Fibroblast of skin of right biceps (primary cell): ENCODE measurements at regions not wholly inside any gene's neighbourhood (a gene's known extent, or its start where the extent isn't known, plus 50 kb on each side); places are given as distances from the start of the nearest gene placed in this dataset.
A peak's percentile ranks its signal among the peaks of the same experiment; 100 is the strongest.

ENCODE experiments used
- DNase-seq: peaks from one replicate; pipeline ENCODE4 v3.0.0-alpha.2; 2013

DNA sequence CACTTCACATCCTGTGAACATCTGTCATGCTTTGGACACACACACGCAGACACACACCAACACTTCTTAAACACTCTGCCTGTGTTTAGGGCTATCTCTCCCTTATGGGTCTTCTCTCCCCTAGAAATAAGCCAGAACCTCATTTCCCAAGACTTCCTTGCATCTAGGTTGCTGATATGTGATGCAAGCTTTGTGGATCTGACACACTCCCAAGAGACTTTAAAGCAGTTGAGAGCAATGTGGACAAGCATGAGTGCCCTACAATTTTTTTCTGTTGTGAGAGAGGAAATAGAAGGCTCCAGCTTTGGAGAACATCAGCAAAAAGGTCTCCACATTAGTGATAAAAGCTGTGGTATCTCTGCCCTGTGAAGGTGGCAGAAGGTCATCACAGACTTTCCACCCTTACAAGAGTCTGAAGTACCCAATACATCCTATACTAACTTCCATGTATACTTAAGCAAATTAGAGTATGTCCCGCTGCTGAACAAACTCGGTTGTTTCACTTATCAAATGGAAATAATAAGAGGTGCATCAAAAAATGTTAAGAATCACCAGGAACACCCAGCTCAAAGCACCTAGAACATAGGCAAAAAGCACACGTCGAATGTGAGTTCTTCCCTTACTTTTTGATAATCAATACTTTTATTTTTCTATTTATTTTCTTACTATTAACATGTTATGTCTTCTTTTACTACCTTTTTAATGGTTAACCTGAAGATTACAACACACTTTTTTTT, 267.6 kb downstream of the SETD4 start:
- no peak for DNase-seq

DNA sequence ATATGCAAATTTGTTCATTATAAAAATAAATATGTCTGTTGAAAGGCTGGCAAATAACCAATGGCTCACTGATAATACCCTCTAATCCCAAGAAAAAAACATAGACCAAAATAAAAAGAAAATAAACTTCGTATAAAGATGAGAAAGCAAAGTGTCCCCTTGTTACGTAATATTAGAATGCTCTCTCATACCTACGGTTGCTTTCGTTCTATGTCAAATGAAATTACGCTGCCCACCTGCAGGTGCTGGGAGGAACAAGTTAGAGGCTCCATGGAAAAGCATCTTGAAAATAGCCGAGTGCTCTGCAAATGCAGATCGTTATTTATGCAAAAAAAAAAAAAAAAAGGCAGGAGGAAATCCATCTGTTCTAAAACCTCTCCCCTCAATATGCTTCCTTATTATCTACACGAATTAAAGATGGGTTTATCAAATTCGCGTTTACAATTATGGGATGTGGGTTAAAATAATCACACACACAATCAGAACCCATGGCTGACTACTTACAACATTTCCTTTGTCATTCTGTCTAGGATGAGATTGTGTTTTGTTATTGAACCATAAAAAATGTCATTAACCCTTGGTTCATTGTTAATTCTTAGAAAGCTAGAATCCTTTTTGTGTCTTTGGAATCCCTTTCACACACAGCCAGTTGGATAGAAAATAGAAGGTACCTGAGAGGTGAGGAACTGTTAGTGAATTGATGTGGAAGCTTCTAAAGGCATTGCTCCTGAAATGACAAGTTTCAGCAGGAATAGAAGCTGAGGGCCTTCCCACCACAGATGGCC, 268.6 kb downstream of the SETD4 start:
- no peak for DNase-seq

- peak; percentile 30 for DNase-seq
Observed at GRCh38 chr21:35783721-35784120, 276.6 kb downstream of the SETD4 start.

GRCh38 chr21:35782667-35783066, 277.7 kb downstream of the SETD4 start:
- DNase-seq = no peak

- DNase-seq = no peak
Observed at GRCh38 chr21:35780983-35781382, 279.3 kb downstream of the SETD4 start.

GRCh38 chr21:35779690-35780570, 280.4 kb downstream of the SETD4 start:
- DNase-seq = peak; percentile 100

DNA sequence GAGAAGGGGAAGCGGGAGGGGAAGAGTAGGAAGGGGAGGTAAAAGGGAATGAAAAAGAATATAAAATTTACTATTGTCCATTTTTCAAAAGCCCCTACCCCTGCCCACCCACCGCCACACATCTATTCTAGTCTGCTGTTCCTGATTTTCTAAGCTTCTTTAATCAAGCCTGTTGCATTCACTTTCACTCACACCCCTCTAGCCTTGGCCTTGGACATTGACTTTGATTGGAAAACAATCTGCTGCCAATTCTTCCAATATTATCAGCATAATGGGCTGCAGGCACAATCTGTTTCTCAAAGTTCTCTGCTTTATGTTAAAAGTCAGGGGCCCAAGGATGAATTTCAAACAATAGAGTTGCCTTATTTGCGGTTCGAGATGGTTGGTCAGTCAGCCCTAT, 281.2 kb downstream of the SETD4 start:
- no peak for DNase-seq

DNA sequence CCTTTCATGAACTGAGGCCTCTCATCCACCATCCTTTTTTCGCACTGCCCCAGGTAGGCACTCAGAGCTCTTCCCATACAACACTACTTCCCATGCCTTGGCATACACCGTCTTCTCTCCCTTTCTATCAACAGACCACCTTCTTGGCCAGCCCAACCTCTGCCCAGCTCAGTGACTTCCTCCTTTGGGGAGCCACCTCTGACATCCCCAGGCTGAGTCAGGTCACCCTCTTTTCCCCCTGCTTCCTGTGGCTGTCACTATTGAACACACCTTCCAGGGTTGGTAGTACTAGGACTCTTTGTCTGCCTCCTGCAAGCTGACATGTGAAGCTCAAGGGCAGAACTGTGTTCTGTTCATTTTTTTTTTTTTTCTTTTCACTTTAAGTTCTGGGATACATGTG, 283.2 kb downstream of the SETD4 start:
- DNase-seq = no peak

- no peak for DNase-seq
Observed at GRCh38 chr21:35775778-35776544, 284.4 kb downstream of the SETD4 start.

- DNase-seq = no peak
Observed at GRCh38 chr21:35770101-35770945, 290.0 kb downstream of the SETD4 start.

DNA sequence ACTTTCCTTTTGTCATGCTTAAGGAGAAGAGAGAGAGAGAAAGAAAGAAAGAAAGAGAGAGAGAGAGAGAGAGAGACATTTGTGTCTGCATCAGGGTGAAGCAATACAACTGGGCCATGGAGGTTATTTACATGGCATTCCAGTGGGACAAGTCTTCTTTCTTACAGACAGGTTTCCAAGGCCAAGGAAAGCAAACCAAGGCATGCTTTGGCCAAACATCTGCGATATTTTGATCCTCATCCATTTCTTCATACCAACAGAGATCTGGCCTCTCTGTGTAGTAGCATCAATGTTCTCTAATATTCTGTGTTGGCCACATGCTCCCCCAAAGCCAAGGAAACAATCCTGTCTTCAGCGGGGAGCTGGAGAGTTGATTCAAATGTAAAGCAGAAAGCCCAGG, 292.1 kb downstream of the SETD4 start:
- DNase-seq = no peak

DNA sequence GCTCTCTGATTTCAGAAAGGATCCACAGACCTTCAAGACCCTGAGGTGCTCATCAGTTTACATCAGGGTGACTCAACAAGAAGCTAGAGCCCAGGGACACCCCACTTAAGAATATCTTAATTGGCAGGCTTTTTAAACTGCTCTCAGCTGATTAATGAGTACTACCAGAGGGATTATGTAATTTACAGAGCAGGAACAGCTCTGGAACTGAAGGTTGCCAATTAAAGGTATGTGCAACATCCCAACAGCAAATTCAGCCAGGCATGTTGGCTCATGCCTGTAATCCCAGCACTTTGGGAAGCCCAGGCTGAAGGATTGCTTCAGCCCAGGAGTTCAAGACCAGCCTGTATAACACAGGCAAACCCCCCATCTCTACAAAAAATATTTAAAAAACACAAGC, 295.7 kb downstream of the SETD4 start:
- DNase-seq = no peak

DNA sequence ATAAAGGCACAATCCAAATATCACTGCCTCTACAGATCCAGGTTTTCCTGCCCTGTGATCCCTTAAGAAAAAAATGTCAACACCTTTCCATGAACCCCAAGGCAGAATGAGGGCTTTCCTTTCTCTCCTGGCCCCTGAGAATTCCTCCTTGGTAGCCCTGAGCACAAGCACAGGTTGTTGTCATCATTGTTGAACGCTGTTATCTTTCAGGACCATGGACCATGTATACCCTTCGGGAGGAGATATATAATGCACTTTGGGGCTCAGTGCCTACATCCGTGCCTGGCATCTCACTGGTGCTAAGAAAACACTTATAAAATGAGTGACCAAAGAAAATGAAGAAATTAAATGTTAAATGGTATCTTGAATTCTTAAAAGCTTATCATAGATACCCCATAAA, 296.2 kb downstream of the SETD4 start:
- no peak for DNase-seq

- no peak for DNase-seq
Observed at GRCh38 chr21:35754583-35754982, 305.7 kb downstream of the SETD4 start.

DNA sequence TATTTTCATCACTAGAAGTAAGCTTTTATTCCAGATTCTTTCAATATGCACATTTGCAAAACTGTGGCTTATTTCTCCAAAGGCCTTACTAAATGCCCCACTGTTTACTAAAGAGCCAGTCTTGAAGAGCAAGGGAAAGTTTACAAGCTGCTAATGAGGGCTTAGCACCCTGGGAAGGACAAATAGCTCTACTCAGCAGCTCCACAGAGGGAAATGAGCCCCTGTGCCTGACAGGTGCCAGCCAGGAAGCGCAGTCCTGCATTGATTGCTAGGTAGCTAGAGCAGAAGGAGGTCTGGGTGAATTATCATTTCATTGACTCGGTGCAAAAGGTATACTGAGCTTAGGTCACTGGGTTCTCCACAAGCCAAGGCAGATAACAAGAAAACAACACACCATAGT, 307.0 kb downstream of the SETD4 start:
- no peak for DNase-seq

DNA sequence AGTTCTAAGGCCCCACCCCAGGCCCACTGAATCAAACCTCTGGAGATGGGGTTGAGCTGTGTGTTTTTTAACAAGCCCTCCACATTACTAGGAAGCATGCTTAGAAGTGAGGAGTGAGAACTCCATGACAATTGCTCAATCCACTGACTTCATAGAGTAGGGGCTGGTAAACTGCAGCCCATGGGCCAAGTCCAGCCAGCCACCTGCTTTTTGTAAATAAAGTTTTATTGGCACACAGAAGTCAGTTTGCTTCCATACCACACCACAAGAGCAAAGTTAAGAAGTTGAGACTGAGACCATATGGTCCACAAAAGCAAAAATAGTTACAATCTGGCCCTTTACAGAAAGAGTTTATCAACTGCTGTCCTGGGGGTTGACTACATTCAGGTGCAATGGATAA, 309.2 kb downstream of the SETD4 start:
- DNase-seq = no peak

GRCh38 chr21:35749904-35750303, 310.4 kb downstream of the SETD4 start:
- no peak for DNase-seq

GRCh38 chr21:35748678-35749314, 311.5 kb downstream of the SETD4 start:
- no peak for DNase-seq

DNA sequence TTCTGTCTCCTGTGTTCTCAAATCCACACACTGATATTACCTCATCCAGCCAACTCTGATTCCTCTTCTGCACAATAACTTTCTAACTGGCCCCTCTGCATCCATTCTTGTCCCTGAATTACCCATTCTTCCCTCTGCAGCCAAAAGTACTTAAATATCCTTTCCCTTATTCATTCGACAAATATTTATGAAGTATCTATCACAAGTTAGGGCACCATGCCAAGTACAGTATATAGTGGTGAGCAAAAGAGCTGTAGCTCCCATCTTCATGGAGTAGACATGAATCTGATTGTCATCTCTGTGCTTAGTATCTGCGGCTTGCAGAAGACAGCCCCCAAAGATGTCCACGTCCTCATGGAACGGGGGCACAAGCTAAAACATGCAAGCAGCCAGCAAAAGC, 316.8 kb downstream of the SETD4 start:
- DNase-seq = peak; percentile 86

DNA sequence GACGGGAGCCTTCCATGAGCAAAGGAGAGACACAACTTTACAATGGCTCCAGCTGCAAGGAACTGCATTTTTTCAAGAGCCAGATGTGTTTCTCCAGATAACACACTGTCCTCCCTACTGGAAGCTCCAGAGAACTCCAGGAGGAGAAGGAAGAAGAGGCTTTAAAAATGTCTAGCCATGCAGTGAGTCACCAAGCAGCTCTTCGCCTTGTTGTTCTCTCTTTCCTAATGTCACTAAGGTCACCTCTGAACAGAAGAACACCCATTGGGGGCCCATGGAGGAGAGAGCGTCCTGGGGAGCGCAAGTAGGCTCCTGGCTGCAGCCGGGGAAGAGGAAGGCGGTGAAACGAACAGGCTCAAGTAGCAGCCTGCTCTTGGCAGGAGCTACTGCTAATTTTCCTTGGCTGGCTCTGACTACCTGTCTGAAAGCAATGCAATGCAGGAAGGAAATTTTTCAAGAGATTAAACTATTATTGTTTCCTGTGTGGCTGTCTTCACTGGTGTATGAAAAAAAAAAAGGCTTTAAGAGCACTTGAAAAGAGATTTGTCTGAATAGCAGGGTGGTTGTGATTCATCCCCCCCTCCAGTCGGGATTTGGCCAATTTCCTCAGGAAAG, 321.9 kb downstream of the SETD4 start:
- peak; percentile 70 for DNase-seq

GRCh38 chr21:35737899-35738346, 322.4 kb downstream of the SETD4 start:
- DNase-seq = peak; percentile 67
